ENCODE measurements at regions not wholly inside any gene's neighbourhood (a gene's known extent, or its start where the extent isn't known, plus 50 kb on each side); places are given as distances from the start of the nearest gene placed in this dataset.

DNA sequence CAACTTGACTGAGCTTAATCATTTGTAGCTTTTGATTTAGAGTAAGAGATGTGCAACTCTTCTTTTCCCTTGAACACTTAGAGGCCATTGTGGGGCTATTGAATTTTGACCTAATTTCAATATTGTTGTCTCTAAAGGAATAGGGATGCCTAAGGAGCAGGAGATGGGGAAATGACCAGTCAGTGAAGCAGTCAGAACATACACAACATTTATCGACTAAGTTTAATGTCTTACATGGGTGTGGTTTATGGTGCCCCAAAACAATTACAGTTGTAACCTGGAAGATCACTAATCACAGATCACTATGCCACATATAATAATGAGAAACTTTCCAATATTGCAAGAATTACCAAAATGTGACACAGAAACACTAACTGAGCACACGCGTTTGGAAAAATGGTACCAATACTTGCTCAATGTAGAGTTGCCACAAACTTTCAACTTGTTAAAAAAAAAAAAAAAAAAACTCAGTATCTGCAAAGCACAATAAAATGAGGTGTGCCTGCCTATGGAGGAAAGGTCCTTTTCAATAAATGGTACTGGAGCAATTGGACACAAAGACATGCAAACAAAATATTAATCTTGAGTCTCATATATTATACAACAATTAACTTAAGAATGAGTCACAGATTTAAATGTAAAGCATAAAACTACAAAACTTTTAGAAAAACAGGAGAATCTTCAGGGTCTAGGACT is 189.6 kb upstream of the RAD23B start:
- Histone ChIP-seq H3K9me3 (no peaks in the 10 kb centered on the region), H3K4me3 (no peak overlapping the region), H3K4me1 (no peaks in the 10 kb centered on the region), H3K27ac (no peak overlapping the region), H3K27me3 (no peaks in the 10 kb centered on the region), H3K36me3 (no peaks in the 10 kb centered on the region)
- no peak for TF ChIP-seq POLR2A (IDR thresholded peaks at IDR 0.05)
- TF ChIP-seq, protein P1, sequence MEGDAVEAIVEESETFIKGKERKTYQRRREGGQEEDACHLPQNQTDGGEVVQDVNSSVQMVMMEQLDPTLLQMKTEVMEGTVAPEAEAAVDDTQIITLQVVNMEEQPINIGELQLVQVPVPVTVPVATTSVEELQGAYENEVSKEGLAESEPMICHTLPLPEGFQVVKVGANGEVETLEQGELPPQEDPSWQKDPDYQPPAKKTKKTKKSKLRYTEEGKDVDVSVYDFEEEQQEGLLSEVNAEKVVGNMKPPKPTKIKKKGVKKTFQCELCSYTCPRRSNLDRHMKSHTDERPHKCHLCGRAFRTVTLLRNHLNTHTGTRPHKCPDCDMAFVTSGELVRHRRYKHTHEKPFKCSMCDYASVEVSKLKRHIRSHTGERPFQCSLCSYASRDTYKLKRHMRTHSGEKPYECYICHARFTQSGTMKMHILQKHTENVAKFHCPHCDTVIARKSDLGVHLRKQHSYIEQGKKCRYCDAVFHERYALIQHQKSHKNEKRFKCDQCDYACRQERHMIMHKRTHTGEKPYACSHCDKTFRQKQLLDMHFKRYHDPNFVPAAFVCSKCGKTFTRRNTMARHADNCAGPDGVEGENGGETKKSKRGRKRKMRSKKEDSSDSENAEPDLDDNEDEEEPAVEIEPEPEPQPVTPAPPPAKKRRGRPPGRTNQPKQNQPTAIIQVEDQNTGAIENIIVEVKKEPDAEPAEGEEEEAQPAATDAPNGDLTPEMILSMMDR (IDR thresholded peaks at IDR 0.05), result no peak
- DNase-seq, result no peak

DNA sequence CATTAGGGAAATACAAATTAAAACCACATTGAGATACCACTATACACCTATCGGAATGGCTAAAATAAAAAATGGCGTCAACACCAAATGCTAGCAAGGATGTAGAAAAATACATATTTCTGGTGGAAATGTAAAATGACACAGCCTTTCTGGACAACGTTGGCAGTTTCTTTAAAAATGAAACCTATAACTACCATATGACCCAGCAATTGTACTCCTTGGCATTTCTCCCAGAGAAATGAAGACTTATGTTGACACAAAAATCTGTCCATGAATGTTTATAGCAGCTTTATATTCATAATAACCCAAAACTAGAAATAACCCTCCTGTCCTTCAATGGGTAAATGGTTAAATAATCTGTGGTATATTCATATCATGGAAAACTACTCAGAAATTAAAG is 188.7 kb upstream of the RAD23B start:
- H3K27ac ChIP-seq, result no peak overlapping the region

GRCh38 chr9:107100591-107100990 is 182.5 kb upstream of the RAD23B start:
- TF ChIP-seq POLR2A (IDR thresholded peaks at IDR 0.05), result no peak
- TF ChIP-seq, protein P1 (IDR thresholded peaks at IDR 0.05), result no peak
- no peak overlapping the region for H3K27ac ChIP-seq

More for the DNA sequence above, 188.7 kb upstream of the RAD23B start:
- H3K27me3 ChIP-seq, result no peaks in the 10 kb centered on the region
- no peaks in the 10 kb centered on the region for H3K36me3 ChIP-seq
- H3K9me3 ChIP-seq, result no peaks in the 10 kb centered on the region
- H3K4me1 ChIP-seq, result no peaks in the 10 kb centered on the region
- TF ChIP-seq, protein P1 (IDR thresholded peaks at IDR 0.05), result no peak
- no peak for TF ChIP-seq POLR2A (IDR thresholded peaks at IDR 0.05)
- no peak for DNase-seq
- no peak overlapping the region for H3K4me3 ChIP-seq

GRCh38 chr9:107102011-107102410 is 181.1 kb upstream of the RAD23B start:
- Histone ChIP-seq H3K4me1 (no peaks in the 10 kb centered on the region), H3K27ac (no peak overlapping the region)
- TF ChIP-seq, protein P1 (IDR thresholded peaks at IDR 0.05), result no peak
- no peak for TF ChIP-seq POLR2A (IDR thresholded peaks at IDR 0.05)

More at GRCh38 chr9:107100591-107100990, 182.5 kb upstream of the RAD23B start:
- Histone ChIP-seq H3K9me3 (no peaks in the 10 kb centered on the region), H3K4me1 (no peaks in the 10 kb centered on the region), H3K27me3 (no peaks in the 10 kb centered on the region), H3K36me3 (no peaks in the 10 kb centered on the region), H3K4me3 (no peak overlapping the region)
- no peak for DNase-seq

GRCh38 chr9:107103621-107104020 is 179.5 kb upstream of the RAD23B start:
- Histone ChIP-seq H3K4me1 (no peaks in the 10 kb centered on the region), H3K27me3 (no peaks in the 10 kb centered on the region), H3K9me3 (no peaks in the 10 kb centered on the region), H3K36me3 (no peaks in the 10 kb centered on the region), H3K27ac (no peak overlapping the region), H3K4me3 (no peak overlapping the region)
- TF ChIP-seq, protein P1 (IDR thresholded peaks at IDR 0.05), result no peak
- no peak for TF ChIP-seq POLR2A (IDR thresholded peaks at IDR 0.05)
- no peak for DNase-seq

More at GRCh38 chr9:107102011-107102410, 181.1 kb upstream of the RAD23B start:
- no peak overlapping the region for H3K4me3 ChIP-seq
- DNase-seq, result no peak
- no peaks in the 10 kb centered on the region for H3K36me3 ChIP-seq
- no peaks in the 10 kb centered on the region for H3K27me3 ChIP-seq
- H3K9me3 ChIP-seq, result no peaks in the 10 kb centered on the region
